ENCODE measurements at regions not wholly inside any gene's neighbourhood (a gene's known extent, or its start where the extent isn't known, plus 50 kb on each side); places are given as distances from the start of the nearest gene placed in this dataset.

- TF ChIP-seq POLR2A (IDR thresholded peaks at IDR 0.05; ENCODE audit: low read length): no peak
- no peak for TF ChIP-seq GATA1 (IDR thresholded peaks at IDR 0.05; ENCODE audit: low read depth, low read length)
Observed at GRCh38 chr12:67534681-67535080, 113.9 kb upstream of the DYRK2 start.

Data from erythroblast (primary cell).